ENCODE measurements at regions not wholly inside any gene's neighbourhood (a gene's known extent, or its start where the extent isn't known, plus 50 kb on each side); places are given as distances from the start of the nearest gene placed in this dataset.

- Mint-ChIP-seq H3K36me3 (ENCODE audit: insufficient read depth, unreplicated experiment) (no peaks in the 10 kb centered on the region), H3K4me3 (ENCODE audit: unreplicated experiment) (no peak overlapping the region), H3K9me3 (ENCODE audit: unreplicated experiment) (no peaks in the 10 kb centered on the region), H3K27me3 (ENCODE audit: insufficient read depth, unreplicated experiment) (no peaks in the 10 kb centered on the region), H3K4me1 (ENCODE audit: insufficient read depth, unreplicated experiment) (peaks cover 4% of the 10 kb centered on the region), H3K27ac (ENCODE audit: low read depth, unreplicated experiment) (no peak overlapping the region)
- intact Hi-C loops (cut with micrococcal nuclease) = no loop called here
- no TSS peak for BruUV-seq (replicated peaks)
- DNase-seq (ENCODE audit: unreplicated experiment) = no peak
- CTCF ChIA-PET = no interaction called here
- POLR2A ChIA-PET = interaction anchor here (0.6 kb wide), 1 partner anchor 1611 kb away, joined by 3 read pairs; no protein-coding TSS in a partner anchor
- no peak for TF ChIP-seq CTCF (IDR thresholded peaks at IDR 0.05; ENCODE audit: unreplicated experiment)
These were observed 204.5 kb downstream of the IRX2 start for GRCh38 chr5:2546938-2547337.

- Mint-ChIP-seq H3K27ac (ENCODE audit: low read depth, unreplicated experiment) (no peak overlapping the region), H3K4me3 (ENCODE audit: unreplicated experiment) (no peak overlapping the region), H3K27me3 (ENCODE audit: insufficient read depth, unreplicated experiment) (peaks cover 17% of the 10 kb centered on the region), H3K9me3 (ENCODE audit: unreplicated experiment) (peaks cover 12% of the 10 kb centered on the region), H3K36me3 (ENCODE audit: insufficient read depth, unreplicated experiment) (no peaks in the 10 kb centered on the region), H3K4me1 (ENCODE audit: insufficient read depth, unreplicated experiment) (peaks cover 4% of the 10 kb centered on the region)
- DNase-seq (ENCODE audit: unreplicated experiment) = no peak
- ChIA-PET POLR2A (no interaction called here), CTCF (no interaction called here)
- TF ChIP-seq CTCF (IDR thresholded peaks at IDR 0.05; ENCODE audit: unreplicated experiment) = no peak
- BruUV-seq (replicated peaks) = no TSS peak
- intact Hi-C loops (cut with micrococcal nuclease) = no loop called here
These were observed 207.5 kb downstream of the IRX2 start for GRCh38 chr5:2544003-2544402.

GRCh38 chr5:2542821-2543220, 208.7 kb downstream of the IRX2 start:
- no peak for TF ChIP-seq CTCF (IDR thresholded peaks at IDR 0.05; ENCODE audit: unreplicated experiment)
- no peak overlapping the region for H3K27ac Mint-ChIP-seq (ENCODE audit: low read depth, unreplicated experiment)
- H3K36me3 Mint-ChIP-seq (ENCODE audit: insufficient read depth, unreplicated experiment) = no peaks in the 10 kb centered on the region
- peaks cover 19% of the 10 kb centered on the region for H3K27me3 Mint-ChIP-seq (ENCODE audit: insufficient read depth, unreplicated experiment)
- ChIA-PET POLR2A (no interaction called here), CTCF (interaction anchor here (0.6 to 0.9 kb wide), 2 partner anchors 19 to 101 kb away, joined by 3 read pairs; no protein-coding TSS in a partner anchor)
- intact Hi-C loops (cut with micrococcal nuclease) = no loop called here
- no peak for DNase-seq (ENCODE audit: unreplicated experiment)
- BruUV-seq (replicated peaks) = no TSS peak
- H3K9me3 Mint-ChIP-seq (ENCODE audit: unreplicated experiment) = peaks cover 12% of the 10 kb centered on the region
- H3K4me3 Mint-ChIP-seq (ENCODE audit: unreplicated experiment) = no peak overlapping the region
- H3K4me1 Mint-ChIP-seq (ENCODE audit: insufficient read depth, unreplicated experiment) = no peaks in the 10 kb centered on the region

GRCh38 chr5:2542026-2542425, 209.5 kb downstream of the IRX2 start:
- POLR2A ChIA-PET = no interaction called here
- peaks cover 4% of the 10 kb centered on the region for H3K36me3 Mint-ChIP-seq (ENCODE audit: insufficient read depth, unreplicated experiment)
- intact Hi-C loops (cut with micrococcal nuclease) = no loop called here
- no peak for DNase-seq (ENCODE audit: unreplicated experiment)
- no peaks in the 10 kb centered on the region for H3K4me1 Mint-ChIP-seq (ENCODE audit: insufficient read depth, unreplicated experiment)
- peaks cover 12% of the 10 kb centered on the region for H3K9me3 Mint-ChIP-seq (ENCODE audit: unreplicated experiment)
- TF ChIP-seq CTCF (IDR thresholded peaks at IDR 0.05; ENCODE audit: unreplicated experiment) = no peak
- CTCF ChIA-PET = interaction anchor here (0.6 to 0.9 kb wide), 2 partner anchors 18 to 102 kb away, joined by 3 read pairs; no protein-coding TSS in a partner anchor
- no peak overlapping the region for H3K27ac Mint-ChIP-seq (ENCODE audit: low read depth, unreplicated experiment)
- BruUV-seq (replicated peaks) = no TSS peak
- H3K4me3 Mint-ChIP-seq (ENCODE audit: unreplicated experiment) = no peak overlapping the region
- peaks cover 19% of the 10 kb centered on the region for H3K27me3 Mint-ChIP-seq (ENCODE audit: insufficient read depth, unreplicated experiment)

Data from MCF 10A (cell line).